SU-DHL-6 (cell line): ENCODE measurements at regions not wholly inside any gene's neighbourhood (a gene's known extent, or its start where the extent isn't known, plus 50 kb on each side); places are given as distances from the start of the nearest gene placed in this dataset.

ENCODE experiments used
- CTCF ChIP-seq: fragments of 200-600 bp; sonication (generic); IDR thresholded peaks from one replicate; pipeline ENCODE4 v1.5.1; 2017; ENCODE audit warnings: antibody characterized with exemption, mild to moderate bottlenecking, low read length, moderate library complexity; ENCODE audit not compliant: insufficient read depth, poor library complexity, severe bottlenecking
- EZH2phosphoT487 ChIP-seq: fragments of 200-600 bp; sonication (generic), shearing (Covaris generic); conservative IDR thresholded peaks from 2 replicates; pipeline ENCODE4 v1.6.1; 2018; ENCODE audit warnings: mild to moderate bottlenecking, antibody characterized with exemption, low read length, moderate library complexity, mixed read lengths

- TF ChIP-seq CTCF (no peak), EZH2phosphoT487 (no peak)
Measured at GRCh38 chr4:133996431-133997121, 205.0 kb downstream of the PABPC4L start.
